OCI-M2 (cell line): ENCODE measurements at regions not wholly inside any gene's neighbourhood (a gene's known extent, or its start where the extent isn't known, plus 50 kb on each side); places are given as distances from the start of the nearest gene placed in this dataset.
"Not testable (repeated sequence)": the region's sequence is repeated elsewhere in the genome, so short reads cannot be mapped to it uniquely, and the experiment has no call there.

Source experiments
- DNase-seq: peaks from one replicate; lab custom pipeline; 2025; ENCODE audit not compliant: unreplicated experiment; lab: John Stamatoyannopoulos, UW

GRCh38 chr3:35215525-35216500 is 423.5 kb upstream of the ARPP21 start:
- no peak for DNase-seq

- no peak for DNase-seq
Observed at GRCh38 chr3:35216501-35217266, 422.6 kb upstream of the ARPP21 start.

GRCh38 chr3:35223632-35224394 is 415.5 kb upstream of the ARPP21 start:
- DNase-seq, result no peak

- no peak for DNase-seq
Observed at GRCh38 chr3:35224565-35225295, 414.6 kb upstream of the ARPP21 start.

- no peak for DNase-seq
Observed at GRCh38 chr3:35241236-35241635, 398.1 kb upstream of the ARPP21 start.

GRCh38 chr3:35254917-35255316 is 384.4 kb upstream of the ARPP21 start:
- no peak for DNase-seq

- no peak for DNase-seq
Observed at GRCh38 chr3:35257641-35258040, 381.7 kb upstream of the ARPP21 start.

- no peak for DNase-seq
Observed at GRCh38 chr3:35262406-35262805, 376.9 kb upstream of the ARPP21 start.

- DNase-seq, result no peak
Observed at GRCh38 chr3:35263477-35263876, 375.8 kb upstream of the ARPP21 start.

- not testable (repeated sequence) for DNase-seq
Observed at GRCh38 chr3:35266065-35266464, 373.3 kb upstream of the ARPP21 start.

GRCh38 chr3:35275768-35276167 is 363.6 kb upstream of the ARPP21 start:
- DNase-seq, result no peak

- DNase-seq, result no peak
Observed at GRCh38 chr3:35276568-35276967, 362.8 kb upstream of the ARPP21 start.

GRCh38 chr3:35291471-35292236 is 347.7 kb upstream of the ARPP21 start:
- DNase-seq, result no peak

- DNase-seq, result no peak
Observed at GRCh38 chr3:35292568-35292967, 346.8 kb upstream of the ARPP21 start.

- no peak for DNase-seq
Observed at GRCh38 chr3:35295906-35296305, 343.4 kb upstream of the ARPP21 start.

GRCh38 chr3:35296533-35296932 is 342.8 kb upstream of the ARPP21 start:
- DNase-seq, result no peak

- not testable (repeated sequence) for DNase-seq
Observed at GRCh38 chr3:35296944-35297343, 342.4 kb upstream of the ARPP21 start.

- no peak for DNase-seq
Observed at GRCh38 chr3:35305406-35305805, 333.9 kb upstream of the ARPP21 start.

GRCh38 chr3:35307296-35307695 is 332.0 kb upstream of the ARPP21 start:
- no peak for DNase-seq

GRCh38 chr3:35316841-35317240 is 322.5 kb upstream of the ARPP21 start:
- not testable (repeated sequence) for DNase-seq
